LoVo (cell line): ENCODE measurements at regions not wholly inside any gene's neighbourhood (a gene's known extent, or its start where the extent isn't known, plus 50 kb on each side); places are given as distances from the start of the nearest gene placed in this dataset.
A peak's percentile ranks its signal among the peaks of the same experiment; 100 is the strongest.
"Not testable (repeated sequence)": the region's sequence is repeated elsewhere in the genome, so short reads cannot be mapped to it uniquely, and the experiment has no call there.

ENCODE experiments used
- DNase-seq: peaks from one replicate; pipeline ENCODE4 v3.0.0-alpha.2; 2016; ENCODE audit warnings: low spot score

GRCh38 chr2:185507719-185508118 lies 230.9 kb upstream of the FSIP2 start:
- no peak for DNase-seq

GRCh38 chr2:185510060-185510459 lies 228.5 kb upstream of the FSIP2 start:
- DNase-seq = no peak

GRCh38 chr2:185511925-185512324 lies 226.7 kb upstream of the FSIP2 start:
- no peak for DNase-seq

DNA sequence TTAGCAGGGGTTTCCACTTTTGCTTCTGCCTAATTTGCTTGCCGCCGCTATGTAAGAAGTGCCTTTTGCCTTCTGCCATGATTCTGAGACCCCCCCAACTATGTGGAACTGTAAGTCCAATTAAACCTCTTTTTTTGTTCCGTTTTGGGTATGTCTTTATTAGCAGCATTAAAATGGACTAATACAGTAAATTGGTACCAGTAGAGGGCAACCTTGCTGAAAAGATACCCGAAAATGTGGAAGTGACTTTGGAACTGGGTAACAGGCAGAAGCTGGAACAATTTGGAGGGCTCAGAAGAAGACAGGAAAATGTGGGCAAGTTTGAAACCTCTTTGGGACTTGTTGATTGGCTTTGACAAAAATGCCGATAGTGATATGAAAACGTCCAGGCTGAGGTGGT lies 216.1 kb upstream of the FSIP2 start:
- DNase-seq = no peak

DNA sequence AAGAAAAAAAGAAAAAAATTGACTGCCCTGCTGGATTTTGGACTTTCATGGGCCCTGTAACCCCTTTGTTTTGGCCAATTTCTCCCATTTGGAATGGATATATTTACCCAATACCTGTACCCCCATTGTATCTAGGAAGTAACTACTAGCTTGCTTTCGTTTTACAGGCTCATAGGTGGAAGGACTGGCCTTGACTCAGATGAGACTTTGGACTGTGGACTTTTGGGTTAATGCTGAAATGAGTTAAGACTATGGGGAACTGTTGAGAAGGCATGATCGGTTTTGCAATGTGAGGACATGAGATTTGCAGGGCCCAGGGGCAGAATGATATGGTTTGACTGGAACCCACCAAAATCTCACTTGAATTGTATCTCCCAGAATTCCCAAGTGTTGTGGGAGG lies 214.4 kb upstream of the FSIP2 start:
- DNase-seq = not testable (repeated sequence)

DNA sequence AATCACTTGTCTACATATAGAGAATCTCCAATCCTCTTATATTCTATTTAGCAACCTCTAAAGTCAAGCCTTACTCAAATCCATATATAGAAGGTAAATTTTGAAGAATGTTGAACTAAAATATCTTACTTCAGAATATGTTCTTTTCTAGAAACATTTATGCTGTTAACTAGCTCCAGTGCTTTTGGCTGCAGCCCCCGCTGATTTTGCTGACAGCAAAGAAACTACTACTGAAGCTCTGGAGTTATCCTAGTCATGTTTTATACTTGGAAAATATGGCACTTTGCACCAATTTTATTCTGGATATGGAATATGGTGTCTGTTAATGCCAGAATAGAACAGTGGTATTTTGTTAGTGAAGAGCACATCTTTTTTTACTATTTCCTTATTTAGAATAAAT lies 212.4 kb upstream of the FSIP2 start:
- DNase-seq = no peak

DNA sequence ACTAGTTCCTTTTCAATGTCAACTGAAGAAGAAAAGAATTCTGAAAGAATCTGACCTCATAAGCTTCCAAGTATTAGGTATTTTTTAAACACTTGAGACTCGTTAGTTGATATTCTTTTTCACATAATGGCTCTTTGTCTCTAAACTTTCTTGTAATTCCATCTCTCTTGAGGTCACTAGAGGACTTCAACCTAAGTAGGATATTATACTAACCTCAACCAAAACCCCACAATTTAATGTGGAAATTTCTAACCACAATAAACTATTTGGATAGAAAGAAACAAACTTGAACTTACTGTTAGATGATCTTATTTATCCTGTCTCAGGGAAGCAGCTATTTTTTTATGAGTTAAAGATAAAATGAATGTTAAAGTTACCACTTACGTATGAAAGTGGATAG lies 206.9 kb upstream of the FSIP2 start:
- no peak for DNase-seq

DNA sequence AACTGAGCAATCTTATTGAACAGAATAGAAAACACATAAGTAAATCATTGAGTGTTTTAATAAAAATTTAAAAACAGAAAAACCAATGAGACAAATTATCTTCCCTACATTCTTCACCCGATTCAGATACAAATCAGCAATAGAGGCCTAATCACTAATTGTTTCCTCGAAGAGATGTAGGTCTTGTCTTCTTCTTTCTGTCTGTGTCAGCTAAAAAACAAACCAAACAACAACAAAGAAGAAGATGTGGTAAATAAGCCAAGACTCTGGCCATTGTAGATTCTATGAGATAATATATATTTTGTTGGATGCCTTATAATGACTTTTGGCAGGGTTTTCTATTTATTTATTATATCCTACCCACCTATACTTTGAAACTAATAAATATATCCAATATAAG lies 200.9 kb upstream of the FSIP2 start:
- DNase-seq = no peak

GRCh38 chr2:185567196-185567595 lies 171.4 kb upstream of the FSIP2 start:
- DNase-seq = no peak

DNA sequence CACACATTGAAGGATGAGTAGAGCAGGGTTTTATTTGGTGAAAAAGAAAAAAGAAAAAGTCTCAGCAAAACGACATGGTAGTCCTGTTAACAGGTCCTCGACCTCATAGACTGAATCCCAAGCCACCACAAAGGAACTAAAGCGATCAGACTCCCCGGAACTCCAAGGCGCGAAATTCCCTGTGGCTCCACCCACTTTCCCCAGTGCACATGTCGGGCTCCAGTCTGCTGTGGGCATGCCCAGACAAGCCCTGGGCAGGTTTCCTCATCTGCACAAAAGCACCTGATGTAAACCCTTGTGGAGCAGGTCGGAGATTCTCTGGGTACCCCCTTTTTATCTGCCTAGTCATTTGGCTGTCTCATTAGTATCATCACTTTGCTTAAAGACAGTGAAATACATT lies 170.7 kb upstream of the FSIP2 start:
- no peak for DNase-seq

GRCh38 chr2:185578322-185578721 lies 160.3 kb upstream of the FSIP2 start:
- DNase-seq = no peak

GRCh38 chr2:185583058-185583816 lies 155.4 kb upstream of the FSIP2 start:
- DNase-seq = peak; percentile 24

DNA sequence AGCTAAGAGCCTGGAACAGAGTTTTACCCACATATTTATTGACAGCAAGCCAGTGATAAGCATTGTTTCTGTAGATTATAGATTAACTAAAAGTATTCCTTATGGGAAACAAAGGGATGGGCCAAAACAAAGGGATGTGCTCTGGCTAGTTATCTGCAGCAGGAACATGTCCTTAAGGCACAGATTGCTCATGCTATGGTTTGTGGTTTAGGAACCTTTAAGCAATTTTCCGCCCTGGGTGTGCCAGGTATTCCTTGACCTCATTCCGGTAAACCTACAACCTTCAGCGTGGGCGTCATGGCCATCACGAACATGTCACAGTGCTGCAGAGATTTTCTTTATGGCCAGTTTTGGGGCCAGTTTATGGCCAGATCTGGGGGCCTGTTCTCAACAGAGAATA lies 153.4 kb upstream of the FSIP2 start:
- not testable (repeated sequence) for DNase-seq

DNA sequence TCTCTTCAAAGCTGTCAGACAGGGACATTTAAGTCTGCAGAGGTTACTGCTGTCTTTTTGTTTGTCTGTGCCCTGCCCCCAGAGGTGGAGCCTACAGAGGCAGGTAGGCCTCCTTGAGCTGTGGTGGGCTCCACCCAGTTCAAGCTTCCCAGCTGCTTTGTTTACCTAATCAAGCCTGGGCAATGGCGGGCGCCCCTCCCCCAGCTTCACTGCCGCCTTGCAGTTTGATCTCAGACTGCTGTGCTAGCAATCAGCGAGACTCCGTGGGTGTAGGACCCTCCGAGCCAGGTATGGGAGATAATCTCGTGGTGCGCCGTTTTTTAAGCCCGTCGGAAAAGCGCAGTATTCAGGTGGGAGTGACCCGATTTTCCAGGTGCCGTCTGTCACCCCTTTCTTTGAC lies 147.3 kb upstream of the FSIP2 start:
- not testable (repeated sequence) for DNase-seq

DNA sequence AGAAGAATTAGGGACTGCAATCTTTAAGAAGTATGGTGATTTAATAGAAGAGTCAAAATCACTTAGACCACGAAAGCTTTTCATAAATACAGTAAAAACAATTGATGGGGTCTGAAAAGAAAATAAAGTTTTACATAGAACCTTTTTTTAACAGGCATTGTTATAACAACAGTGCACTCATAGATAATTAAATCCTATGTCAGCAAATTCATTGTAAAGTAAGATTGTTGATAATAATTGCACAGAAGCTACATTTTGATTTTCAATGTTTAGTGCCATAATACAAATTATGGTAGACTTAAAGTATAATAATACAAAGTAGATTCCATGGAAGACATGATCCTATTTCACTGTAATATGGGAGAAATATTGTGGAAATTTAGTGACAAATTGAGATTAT lies 130.7 kb upstream of the FSIP2 start:
- no peak for DNase-seq

DNA sequence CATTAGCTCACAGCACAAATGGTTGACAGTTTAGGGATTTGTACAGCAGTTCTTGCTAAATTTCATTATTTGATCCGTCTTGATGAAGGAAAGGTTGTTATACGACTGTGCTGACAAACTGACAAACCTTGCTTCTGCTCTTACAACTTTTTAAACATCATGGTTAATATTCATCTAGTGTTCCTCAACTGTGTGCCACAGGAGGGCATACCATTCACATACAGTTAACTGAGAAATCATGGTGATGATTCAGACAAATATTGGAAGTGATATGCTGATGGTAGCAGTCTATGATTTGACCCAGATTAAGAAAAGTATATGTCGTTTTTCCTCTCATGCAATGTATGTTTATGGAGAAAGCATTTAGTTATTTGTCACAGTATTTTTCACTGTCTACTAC lies 129.8 kb upstream of the FSIP2 start:
- DNase-seq = no peak

- no peak for DNase-seq
Measured at GRCh38 chr2:185610301-185610700, 128.3 kb upstream of the FSIP2 start.

DNA sequence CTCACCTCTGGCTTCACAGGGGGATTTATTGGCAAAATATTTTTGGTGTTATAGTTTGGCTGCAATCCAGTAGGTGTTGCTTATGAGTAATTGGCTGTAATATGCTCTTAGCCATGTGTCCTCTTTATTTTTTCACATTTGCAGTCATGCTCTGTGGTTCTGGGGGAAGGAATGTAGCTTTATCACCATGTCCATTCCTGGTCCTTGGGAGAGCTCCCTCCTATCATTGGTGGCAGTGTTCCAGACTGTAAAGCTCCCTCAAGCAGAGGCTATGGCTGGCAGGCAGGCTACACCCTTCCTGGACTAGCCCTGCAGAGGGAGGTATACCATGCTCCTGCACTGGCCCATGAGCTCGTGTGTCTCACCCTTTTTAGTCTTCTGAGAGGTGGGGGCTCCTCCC lies 120.0 kb upstream of the FSIP2 start:
- DNase-seq = peak; percentile 9

GRCh38 chr2:185625604-185626003 lies 113.0 kb upstream of the FSIP2 start:
- no peak for DNase-seq

DNA sequence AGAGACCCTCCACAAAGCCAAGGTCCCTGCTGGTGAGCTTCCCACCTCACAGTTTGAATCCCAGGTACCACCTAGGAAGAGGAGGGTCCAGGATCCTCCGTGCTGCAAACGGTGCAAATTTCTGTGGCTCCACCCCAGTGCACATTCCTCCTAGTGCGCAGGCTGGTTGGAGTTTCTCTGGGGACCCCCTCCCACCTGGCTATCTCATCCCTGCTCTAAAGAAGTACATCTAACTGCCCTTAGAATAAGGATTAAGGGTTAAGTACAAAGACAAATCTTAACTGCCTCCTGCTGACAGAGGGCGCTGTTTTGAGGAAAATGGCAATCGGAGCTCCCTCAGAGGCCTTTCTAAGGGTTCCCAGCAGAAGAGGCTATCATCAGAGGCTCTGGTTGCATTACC lies 109.6 kb upstream of the FSIP2 start:
- no peak for DNase-seq

DNA sequence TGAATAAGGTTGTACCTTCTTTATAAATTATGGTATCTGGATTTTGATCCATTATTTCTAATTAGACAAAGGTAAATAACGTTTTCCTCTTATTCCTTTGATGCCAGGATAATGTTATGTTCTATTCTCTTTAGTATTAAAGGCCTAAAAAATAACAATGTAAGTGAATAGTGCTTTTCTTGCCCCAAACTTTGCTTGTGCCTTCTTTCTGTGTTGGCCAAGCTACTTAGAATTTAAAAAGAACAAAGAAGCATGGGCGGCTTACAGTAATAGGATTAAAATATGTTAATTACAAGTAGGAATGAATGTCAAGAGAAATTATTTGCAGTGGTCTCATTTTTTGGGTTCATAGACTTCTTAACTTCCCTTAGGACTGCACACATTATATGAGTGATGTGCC lies 105.0 kb upstream of the FSIP2 start:
- no peak for DNase-seq

- no peak for DNase-seq
Measured at GRCh38 chr2:185638771-185639170, 99.8 kb upstream of the FSIP2 start.

- DNase-seq = no peak
Measured at GRCh38 chr2:185640588-185640987, 98.0 kb upstream of the FSIP2 start.

GRCh38 chr2:185643434-185643833 lies 95.2 kb upstream of the FSIP2 start:
- no peak for DNase-seq

GRCh38 chr2:185644828-185645227 lies 93.8 kb upstream of the FSIP2 start:
- no peak for DNase-seq
